Medulla oblongata (tissue), 1 donor: ENCODE measurements at regions not wholly inside any gene's neighbourhood (a gene's known extent, or its start where the extent isn't known, plus 50 kb on each side); places are given as distances from the start of the nearest gene placed in this dataset.
A peak's percentile ranks its signal among the peaks of the same experiment; 100 is the strongest.
"Not testable (repeated sequence)": the region's sequence is repeated elsewhere in the genome, so short reads cannot be mapped to it uniquely, and the experiment has no call there.

Experiments
- DNase-seq: peaks from one replicate; pipeline ENCODE4 v3.0.0-alpha.2; 2015; ENCODE audit errors: extremely low spot score

GRCh38 chr19:13712767-13713201, 51.5 kb upstream of the MRI1 start:
- DNase-seq, result no peak

- DNase-seq, result peak; percentile 19
Measured at GRCh38 chr19:13707915-13708314, 56.4 kb upstream of the MRI1 start.

GRCh38 chr19:13705928-13706447, 58.3 kb upstream of the MRI1 start:
- DNase-seq, result no peak

GRCh38 chr19:13705201-13705600, 59.1 kb upstream of the MRI1 start:
- no peak for DNase-seq

- no peak for DNase-seq
Measured at GRCh38 chr19:13701624-13702023, 62.7 kb upstream of the MRI1 start.

- DNase-seq, result no peak
Measured at GRCh38 chr19:13700621-13701020, 63.7 kb upstream of the MRI1 start.

GRCh38 chr19:13699786-13700185, 64.5 kb upstream of the MRI1 start:
- no peak for DNase-seq

GRCh38 chr19:13696839-13697238, 67.5 kb upstream of the MRI1 start:
- DNase-seq, result no peak

GRCh38 chr19:13693889-13694288, 70.4 kb upstream of the MRI1 start:
- DNase-seq, result no peak

- DNase-seq, result peak; percentile 87
Measured at GRCh38 chr19:13691569-13692435, 72.5 kb upstream of the MRI1 start.

GRCh38 chr19:13689085-13689484, 75.2 kb upstream of the MRI1 start:
- DNase-seq, result no peak

- DNase-seq, result no peak
Measured at GRCh38 chr19:13684021-13684420, 80.3 kb upstream of the MRI1 start.

GRCh38 chr19:13681509-13681908, 82.8 kb upstream of the MRI1 start:
- DNase-seq, result no peak

- not testable (repeated sequence) for DNase-seq
Measured at GRCh38 chr19:13680708-13681360, 83.5 kb upstream of the MRI1 start.

GRCh38 chr19:13676967-13677366, 87.4 kb upstream of the MRI1 start:
- not testable (repeated sequence) for DNase-seq

- DNase-seq, result not testable (repeated sequence)
Measured at GRCh38 chr19:13672480-13673175, 91.7 kb upstream of the MRI1 start.

- DNase-seq, result no peak
Measured at GRCh38 chr19:13670846-13671245, 93.5 kb upstream of the MRI1 start.

GRCh38 chr19:13669780-13670355, 94.5 kb upstream of the MRI1 start:
- no peak for DNase-seq

- DNase-seq, result no peak
Measured at GRCh38 chr19:13668964-13669363, 95.4 kb upstream of the MRI1 start.

GRCh38 chr19:13666165-13666564, 98.2 kb upstream of the MRI1 start:
- no peak for DNase-seq

GRCh38 chr19:13665125-13665905, 99.0 kb upstream of the MRI1 start:
- no peak for DNase-seq
